SK-N-SH treated with all-trans-retinoic acid at 6 μM for 48 hours (cell line): ENCODE measurements at regions not wholly inside any gene's neighbourhood (a gene's known extent, or its start where the extent isn't known, plus 50 kb on each side); places are given as distances from the start of the nearest gene placed in this dataset.

Experiments
- ATAC-seq: fragments of 200-7000 bp; cut with Tn5 transposase; 3 replicates; pipeline ENCODE4 v1.9.1; 2020; ENCODE audit warnings: mild to moderate bottlenecking, moderate library complexity
- ARNTL ChIP-seq: fragments of 450-650 bp; formaldehyde crosslinking; IDR thresholded peaks from 2 replicates; pipeline ENCODE4 v1.5.0; 2020; ENCODE audit warnings: low read depth, mild to moderate bottlenecking, moderate library complexity, borderline replicate concordance
- BACH2 ChIP-seq: fragments of 250-450 bp; sonication (Bioruptor Pico); IDR thresholded peaks from 2 replicates; pipeline ENCODE4 v1.9.0; 2021; ENCODE audit warnings: mild to moderate bottlenecking, borderline replicate concordance
- CSDC2 ChIP-seq: fragments of 250-450 bp; sonication (Bioruptor Pico); IDR thresholded peaks from 2 replicates; pipeline ENCODE4 v1.5.0; 2020; ENCODE audit warnings: mild to moderate bottlenecking, moderate library complexity
- ESRRG ChIP-seq: fragments of 250-450 bp; sonication (Bioruptor Pico); IDR thresholded peaks from 2 replicates; pipeline ENCODE4 v1.6.1; 2021; ENCODE audit warnings: mild to moderate bottlenecking
- ISL1 ChIP-seq: fragments of 250-450 bp; sonication (Bioruptor Pico); IDR thresholded peaks from 2 replicates; pipeline ENCODE4 v2.1.2; 2022; ENCODE audit warnings: mild to moderate bottlenecking, moderate library complexity
- OSR1 ChIP-seq: fragments of 250-450 bp; sonication (Bioruptor Pico); IDR thresholded peaks from 2 replicates; pipeline ENCODE4 v1.8.0; 2022; ENCODE audit warnings: moderate library complexity, mild to moderate bottlenecking, inconsistent platforms
- PPARA ChIP-seq: fragments of 250-450 bp; sonication (Bioruptor Pico); IDR thresholded peaks from 2 replicates; pipeline ENCODE4 v1.5.0; 2020; ENCODE audit warnings: mild to moderate bottlenecking, borderline replicate concordance
- RARB ChIP-seq: fragments of 250-450 bp; sonication (Bioruptor Pico); IDR thresholded peaks from 2 replicates; pipeline ENCODE4 v1.8.0; 2021; ENCODE audit warnings: mild to moderate bottlenecking, moderate library complexity
- SNAI2 ChIP-seq: fragments of 250-450 bp; sonication (Bioruptor Pico); IDR thresholded peaks from 2 replicates; pipeline ENCODE4 v1.5.0; 2020; ENCODE audit warnings: mild to moderate bottlenecking, moderate library complexity
- TOX ChIP-seq: fragments of 250-450 bp; sonication (Bioruptor Pico); IDR thresholded peaks from 2 replicates; pipeline ENCODE4 v1.8.0; 2021; ENCODE audit warnings: mild to moderate bottlenecking, moderate library complexity, borderline replicate concordance
- ZFP3 ChIP-seq: fragments of 250-450 bp; sonication (Bioruptor Pico); IDR thresholded peaks from 2 replicates; pipeline ENCODE4 v1.5.0; 2020; ENCODE audit warnings: mild to moderate bottlenecking, moderate library complexity
- ZFP30 ChIP-seq: fragments of 450-650 bp; formaldehyde crosslinking; IDR thresholded peaks from 2 replicates; pipeline ENCODE4 v1.5.0; 2022; ENCODE audit warnings: mild to moderate bottlenecking, moderate library complexity
- ZNF565 ChIP-seq: fragments of 450-650 bp; formaldehyde crosslinking; conservative IDR thresholded peaks from 2 replicates; pipeline ENCODE4 v1.5.0; 2020; ENCODE audit warnings: low read depth, mild to moderate bottlenecking, moderate library complexity
- ZNF70 ChIP-seq: fragments of 450-650 bp; formaldehyde crosslinking; IDR thresholded peaks from 2 replicates; pipeline ENCODE4 v1.5.0; 2020; ENCODE audit warnings: mild to moderate bottlenecking, moderate library complexity
- ZNF8 ChIP-seq: fragments of 450-650 bp; formaldehyde crosslinking; IDR thresholded peaks from 2 replicates; pipeline ENCODE4 v1.5.0; 2020; ENCODE audit warnings: mild to moderate bottlenecking, moderate library complexity
- TF ChIP-seq, protein P1 (sequence below): fragments of 250-450 bp; sonication (Bioruptor Pico); IDR thresholded peaks from 2 replicates; pipeline ENCODE4 v1.5.0; 2020; ENCODE audit warnings: mild to moderate bottlenecking, moderate library complexity
- TF ChIP-seq, protein P2 (sequence below): fragments of 250-450 bp; sonication (Bioruptor Pico); IDR thresholded peaks from 2 replicates; pipeline ENCODE4 v1.8.0; 2020; ENCODE audit warnings: mild to moderate bottlenecking, moderate library complexity, borderline replicate concordance
- TF ChIP-seq, protein P3 (sequence below): fragments of 250-450 bp; sonication (Bioruptor Pico); IDR thresholded peaks from 2 replicates; pipeline ENCODE4 v1.8.0; 2021; ENCODE audit warnings: low read depth, mild to moderate bottlenecking, moderate library complexity, borderline replicate concordance
- TF ChIP-seq, protein P4 (sequence below): fragments of 250-450 bp; sonication (Bioruptor Pico); IDR thresholded peaks from 2 replicates; pipeline ENCODE4 v1.5.1; 2021; ENCODE audit warnings: mild to moderate bottlenecking, moderate library complexity
- TF ChIP-seq, protein P5 (sequence below): fragments of 250-450 bp; sonication (Bioruptor Pico); IDR thresholded peaks from 2 replicates; pipeline ENCODE4 v1.5.1; 2020; ENCODE audit warnings: low read depth, mild to moderate bottlenecking, moderate library complexity

- ATAC-seq, result no peak
- TF ChIP-seq, protein P1, sequence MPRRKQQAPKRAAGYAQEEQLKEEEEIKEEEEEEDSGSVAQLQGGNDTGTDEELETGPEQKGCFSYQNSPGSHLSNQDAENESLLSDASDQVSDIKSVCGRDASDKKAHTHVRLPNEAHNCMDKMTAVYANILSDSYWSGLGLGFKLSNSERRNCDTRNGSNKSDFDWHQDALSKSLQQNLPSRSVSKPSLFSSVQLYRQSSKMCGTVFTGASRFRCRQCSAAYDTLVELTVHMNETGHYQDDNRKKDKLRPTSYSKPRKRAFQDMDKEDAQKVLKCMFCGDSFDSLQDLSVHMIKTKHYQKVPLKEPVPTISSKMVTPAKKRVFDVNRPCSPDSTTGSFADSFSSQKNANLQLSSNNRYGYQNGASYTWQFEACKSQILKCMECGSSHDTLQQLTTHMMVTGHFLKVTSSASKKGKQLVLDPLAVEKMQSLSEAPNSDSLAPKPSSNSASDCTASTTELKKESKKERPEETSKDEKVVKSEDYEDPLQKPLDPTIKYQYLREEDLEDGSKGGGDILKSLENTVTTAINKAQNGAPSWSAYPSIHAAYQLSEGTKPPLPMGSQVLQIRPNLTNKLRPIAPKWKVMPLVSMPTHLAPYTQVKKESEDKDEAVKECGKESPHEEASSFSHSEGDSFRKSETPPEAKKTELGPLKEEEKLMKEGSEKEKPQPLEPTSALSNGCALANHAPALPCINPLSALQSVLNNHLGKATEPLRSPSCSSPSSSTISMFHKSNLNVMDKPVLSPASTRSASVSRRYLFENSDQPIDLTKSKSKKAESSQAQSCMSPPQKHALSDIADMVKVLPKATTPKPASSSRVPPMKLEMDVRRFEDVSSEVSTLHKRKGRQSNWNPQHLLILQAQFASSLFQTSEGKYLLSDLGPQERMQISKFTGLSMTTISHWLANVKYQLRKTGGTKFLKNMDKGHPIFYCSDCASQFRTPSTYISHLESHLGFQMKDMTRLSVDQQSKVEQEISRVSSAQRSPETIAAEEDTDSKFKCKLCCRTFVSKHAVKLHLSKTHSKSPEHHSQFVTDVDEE (CRISPR knock-in tag), result no peak
- TF ChIP-seq BACH2 (CRISPR knock-in tag) (no peak), ISL1 (CRISPR knock-in tag) (no peak), ZFP3 (CRISPR knock-in tag) (no peak), ZNF70 (CRISPR knock-in tag) (no peak), PPARA (CRISPR knock-in tag) (no peak), TOX (no peak), OSR1 (no peak)
- TF ChIP-seq, protein P2, sequence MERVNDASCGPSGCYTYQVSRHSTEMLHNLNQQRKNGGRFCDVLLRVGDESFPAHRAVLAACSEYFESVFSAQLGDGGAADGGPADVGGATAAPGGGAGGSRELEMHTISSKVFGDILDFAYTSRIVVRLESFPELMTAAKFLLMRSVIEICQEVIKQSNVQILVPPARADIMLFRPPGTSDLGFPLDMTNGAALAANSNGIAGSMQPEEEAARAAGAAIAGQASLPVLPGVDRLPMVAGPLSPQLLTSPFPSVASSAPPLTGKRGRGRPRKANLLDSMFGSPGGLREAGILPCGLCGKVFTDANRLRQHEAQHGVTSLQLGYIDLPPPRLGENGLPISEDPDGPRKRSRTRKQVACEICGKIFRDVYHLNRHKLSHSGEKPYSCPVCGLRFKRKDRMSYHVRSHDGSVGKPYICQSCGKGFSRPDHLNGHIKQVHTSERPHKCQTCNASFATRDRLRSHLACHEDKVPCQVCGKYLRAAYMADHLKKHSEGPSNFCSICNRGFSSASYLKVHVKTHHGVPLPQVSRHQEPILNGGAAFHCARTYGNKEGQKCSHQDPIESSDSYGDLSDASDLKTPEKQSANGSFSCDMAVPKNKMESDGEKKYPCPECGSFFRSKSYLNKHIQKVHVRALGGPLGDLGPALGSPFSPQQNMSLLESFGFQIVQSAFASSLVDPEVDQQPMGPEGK (CRISPR knock-in tag), result no peak
Measured at GRCh38 chr1:218743861-218744505, 398.8 kb downstream of the TGFB2 start.

DNA sequence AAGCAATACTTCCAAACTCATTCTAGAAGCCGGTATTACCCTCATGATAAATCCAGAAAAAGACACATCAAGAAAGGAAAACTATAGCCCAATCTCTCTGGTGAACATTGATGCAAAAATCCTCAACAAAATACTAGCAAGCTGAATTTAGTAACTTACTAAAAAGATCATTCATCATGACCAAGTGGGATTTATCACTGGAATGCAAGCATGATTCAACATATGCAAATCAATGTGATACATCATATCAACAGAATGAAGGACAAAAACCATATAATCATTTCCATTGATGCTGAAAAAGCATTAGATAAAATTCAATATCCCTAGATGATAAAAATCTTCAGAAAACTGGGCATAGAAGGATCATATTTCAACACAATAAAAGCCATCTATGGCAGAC, 402.9 kb downstream of the TGFB2 start:
- no peak; the same call in 2 of the 3 replicates for ATAC-seq
- TF ChIP-seq, protein P3, sequence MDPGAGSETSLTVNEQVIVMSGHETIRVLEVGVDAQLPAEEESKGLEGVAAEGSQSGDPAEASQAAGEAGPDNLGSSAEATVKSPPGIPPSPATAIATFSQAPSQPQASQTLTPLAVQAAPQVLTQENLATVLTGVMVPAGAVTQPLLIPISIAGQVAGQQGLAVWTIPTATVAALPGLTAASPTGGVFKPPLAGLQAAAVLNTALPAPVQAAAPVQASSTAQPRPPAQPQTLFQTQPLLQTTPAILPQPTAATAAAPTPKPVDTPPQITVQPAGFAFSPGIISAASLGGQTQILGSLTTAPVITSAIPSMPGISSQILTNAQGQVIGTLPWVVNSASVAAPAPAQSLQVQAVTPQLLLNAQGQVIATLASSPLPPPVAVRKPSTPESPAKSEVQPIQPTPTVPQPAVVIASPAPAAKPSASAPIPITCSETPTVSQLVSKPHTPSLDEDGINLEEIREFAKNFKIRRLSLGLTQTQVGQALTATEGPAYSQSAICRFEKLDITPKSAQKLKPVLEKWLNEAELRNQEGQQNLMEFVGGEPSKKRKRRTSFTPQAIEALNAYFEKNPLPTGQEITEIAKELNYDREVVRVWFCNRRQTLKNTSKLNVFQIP, result no peak
- TF ChIP-seq ZNF565 (CRISPR knock-in tag) (no peak), CSDC2 (no peak), RARB (CRISPR knock-in tag) (no peak), BACH2 (CRISPR knock-in tag) (no peak), TOX (no peak), PPARA (CRISPR knock-in tag) (no peak), ZNF8 (CRISPR knock-in tag) (no peak), ARNTL (CRISPR knock-in tag) (no peak), ESRRG (no peak), ZFP30 (CRISPR knock-in tag) (no peak)
- TF ChIP-seq, all 23 proteins: peak for 0

DNA sequence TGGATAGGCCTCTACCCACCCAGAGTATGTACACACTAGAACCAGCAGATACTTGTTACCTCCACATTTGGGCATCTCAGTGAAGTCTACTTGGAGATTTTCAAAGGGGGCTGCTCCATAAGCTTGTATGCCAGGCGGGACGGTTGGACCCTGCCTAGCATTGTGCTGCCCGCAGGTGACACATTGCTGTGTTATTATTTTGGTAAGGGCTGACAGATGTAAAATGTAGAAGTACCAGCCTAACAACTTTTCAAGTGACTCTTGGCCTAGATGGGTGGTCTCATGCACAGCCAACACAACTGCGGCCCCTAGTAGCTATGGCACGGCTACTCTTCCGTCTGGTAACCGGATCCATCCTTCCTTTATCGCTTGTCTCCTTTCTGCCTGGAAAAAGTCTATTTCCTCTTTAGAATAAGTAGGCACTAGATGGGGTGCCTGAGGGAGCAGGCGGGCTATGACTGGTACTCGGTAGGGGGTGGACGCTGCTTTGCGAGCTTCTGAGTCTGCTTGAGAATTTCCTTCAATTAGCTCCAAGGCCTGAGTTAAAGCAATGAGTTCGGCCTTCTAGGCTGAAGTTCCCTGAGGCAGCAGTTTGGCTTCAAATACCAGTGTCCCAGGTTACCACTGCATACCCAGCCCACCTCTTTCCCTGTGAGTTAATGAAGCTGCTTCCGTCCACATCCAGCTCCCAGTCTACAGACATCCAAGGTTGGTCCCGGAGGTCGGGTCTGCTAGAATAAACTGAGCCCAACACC, 405.3 kb downstream of the TGFB2 start:
- no peak for ATAC-seq
- no peak for TF ChIP-seq OSR1
- TF ChIP-seq, protein P1 (CRISPR knock-in tag), result no peak
- TF ChIP-seq ZNF8 (CRISPR knock-in tag), result no peak
- TF ChIP-seq ZFP30 (CRISPR knock-in tag), result no peak
- no peak for TF ChIP-seq SNAI2 (CRISPR knock-in tag)
- TF ChIP-seq, protein P4, sequence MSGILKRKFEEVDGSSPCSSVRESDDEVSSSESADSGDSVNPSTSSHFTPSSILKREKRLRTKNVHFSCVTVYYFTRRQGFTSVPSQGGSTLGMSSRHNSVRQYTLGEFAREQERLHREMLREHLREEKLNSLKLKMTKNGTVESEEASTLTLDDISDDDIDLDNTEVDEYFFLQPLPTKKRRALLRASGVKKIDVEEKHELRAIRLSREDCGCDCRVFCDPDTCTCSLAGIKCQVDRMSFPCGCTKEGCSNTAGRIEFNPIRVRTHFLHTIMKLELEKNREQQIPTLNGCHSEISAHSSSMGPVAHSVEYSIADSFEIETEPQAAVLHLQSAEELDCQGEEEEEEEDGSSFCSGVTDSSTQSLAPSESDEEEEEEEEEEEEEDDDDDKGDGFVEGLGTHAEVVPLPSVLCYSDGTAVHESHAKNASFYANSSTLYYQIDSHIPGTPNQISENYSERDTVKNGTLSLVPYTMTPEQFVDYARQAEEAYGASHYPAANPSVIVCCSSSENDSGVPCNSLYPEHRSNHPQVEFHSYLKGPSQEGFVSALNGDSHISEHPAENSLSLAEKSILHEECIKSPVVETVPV (CRISPR knock-in tag), result no peak
- no peak for TF ChIP-seq ZNF565 (CRISPR knock-in tag)
- TF ChIP-seq, protein P2 (CRISPR knock-in tag), result no peak
- TF ChIP-seq ZNF70 (CRISPR knock-in tag), result no peak
- TF ChIP-seq ISL1 (CRISPR knock-in tag), result no peak
- TF ChIP-seq, protein P5, sequence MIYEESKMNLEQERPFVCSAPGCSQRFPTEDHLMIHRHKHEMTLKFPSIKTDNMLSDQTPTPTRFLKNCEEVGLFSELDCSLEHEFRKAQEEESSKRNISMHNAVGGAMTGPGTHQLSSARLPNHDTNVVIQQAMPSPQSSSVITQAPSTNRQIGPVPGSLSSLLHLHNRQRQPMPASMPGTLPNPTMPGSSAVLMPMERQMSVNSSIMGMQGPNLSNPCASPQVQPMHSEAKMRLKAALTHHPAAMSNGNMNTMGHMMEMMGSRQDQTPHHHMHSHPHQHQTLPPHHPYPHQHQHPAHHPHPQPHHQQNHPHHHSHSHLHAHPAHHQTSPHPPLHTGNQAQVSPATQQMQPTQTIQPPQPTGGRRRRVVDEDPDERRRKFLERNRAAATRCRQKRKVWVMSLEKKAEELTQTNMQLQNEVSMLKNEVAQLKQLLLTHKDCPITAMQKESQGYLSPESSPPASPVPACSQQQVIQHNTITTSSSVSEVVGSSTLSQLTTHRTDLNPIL (CRISPR knock-in tag), result no peak
- no peak for TF ChIP-seq RARB (CRISPR knock-in tag)
- TF ChIP-seq PPARA (CRISPR knock-in tag), result no peak
- no peak for TF ChIP-seq CSDC2
